ENCODE measurements at regions not wholly inside any gene's neighbourhood (a gene's known extent, or its start where the extent isn't known, plus 50 kb on each side); places are given as distances from the start of the nearest gene placed in this dataset.

GRCh38 chr1:199898654-199899053 is 128.9 kb upstream of the NR5A2 start:
- peak; percentile 13 for DNase-seq (ENCODE audit: low read depth)
- TF ChIP-seq CTCF (IDR thresholded peaks at IDR 0.05; ENCODE audit: low read length, missing control alignments), result no peak
- no peak overlapping the region for H3K4me3 ChIP-seq (replicated peaks; ENCODE audit: low read depth, low read length)

- no peak overlapping the region for H3K4me3 ChIP-seq (replicated peaks; ENCODE audit: low read depth, low read length)
- no peak for DNase-seq (ENCODE audit: low read depth)
- no peak for TF ChIP-seq CTCF (IDR thresholded peaks at IDR 0.05; ENCODE audit: low read length, missing control alignments)
Observed at GRCh38 chr1:199901341-199901740, 126.2 kb upstream of the NR5A2 start.

- no peak for DNase-seq (ENCODE audit: low read depth)
- H3K4me3 ChIP-seq (replicated peaks; ENCODE audit: low read depth, low read length), result no peak overlapping the region
- TF ChIP-seq CTCF (IDR thresholded peaks at IDR 0.05; ENCODE audit: low read length, missing control alignments), result no peak
Observed at GRCh38 chr1:199907361-199907760, 120.1 kb upstream of the NR5A2 start.

- no peak overlapping the region for H3K4me3 ChIP-seq (replicated peaks; ENCODE audit: low read depth, low read length)
- peak; percentile 9 for DNase-seq (ENCODE audit: low read depth)
- TF ChIP-seq CTCF (IDR thresholded peaks at IDR 0.05; ENCODE audit: low read length, missing control alignments), result no peak
Observed at GRCh38 chr1:199909137-199909536, 118.4 kb upstream of the NR5A2 start.

- DNase-seq (ENCODE audit: low read depth), result no peak
- TF ChIP-seq CTCF (IDR thresholded peaks at IDR 0.05; ENCODE audit: low read length, missing control alignments), result no peak
- H3K4me3 ChIP-seq (replicated peaks; ENCODE audit: low read depth, low read length), result no peak overlapping the region
Observed at GRCh38 chr1:199913318-199913717, 114.2 kb upstream of the NR5A2 start.

GRCh38 chr1:199914546-199914945 is 113.0 kb upstream of the NR5A2 start:
- no peak for DNase-seq (ENCODE audit: low read depth)
- no peak for TF ChIP-seq CTCF (IDR thresholded peaks at IDR 0.05; ENCODE audit: low read length, missing control alignments)
- H3K4me3 ChIP-seq (replicated peaks; ENCODE audit: low read depth, low read length), result no peak overlapping the region

GRCh38 chr1:199918196-199918769 is 109.2 kb upstream of the NR5A2 start:
- no peak for DNase-seq (ENCODE audit: low read depth)
- H3K4me3 ChIP-seq (replicated peaks; ENCODE audit: low read depth, low read length), result no peak overlapping the region
- TF ChIP-seq CTCF (IDR thresholded peaks at IDR 0.05; ENCODE audit: low read length, missing control alignments), result no peak
